ENCODE measurements at regions not wholly inside any gene's neighbourhood (a gene's known extent, or its start where the extent isn't known, plus 50 kb on each side); places are given as distances from the start of the nearest gene placed in this dataset.
"Not testable (repeated sequence)": the region's sequence is repeated elsewhere in the genome, so short reads cannot be mapped to it uniquely, and the experiment has no call there.

- not testable (repeated sequence) for TF ChIP-seq FOSL2 (CRISPR knock-in tag; IDR thresholded peaks at IDR 0.05); ZNF850 (CRISPR knock-in tag; conservative IDR thresholded peaks at IDR 0.05); FOXP4 (CRISPR knock-in tag; IDR thresholded peaks at IDR 0.05); SMC3 (IDR thresholded peaks at IDR 0.05; ENCODE audit: low read length); NFIC (IDR thresholded peaks at IDR 0.05; ENCODE audit: low read length)
Measured at GRCh38 chr1:143504080-143504479, 467.7 kb downstream of the FAM72C start.
